ENCODE measurements at regions not wholly inside any gene's neighbourhood (a gene's known extent, or its start where the extent isn't known, plus 50 kb on each side); places are given as distances from the start of the nearest gene placed in this dataset.

DNA sequence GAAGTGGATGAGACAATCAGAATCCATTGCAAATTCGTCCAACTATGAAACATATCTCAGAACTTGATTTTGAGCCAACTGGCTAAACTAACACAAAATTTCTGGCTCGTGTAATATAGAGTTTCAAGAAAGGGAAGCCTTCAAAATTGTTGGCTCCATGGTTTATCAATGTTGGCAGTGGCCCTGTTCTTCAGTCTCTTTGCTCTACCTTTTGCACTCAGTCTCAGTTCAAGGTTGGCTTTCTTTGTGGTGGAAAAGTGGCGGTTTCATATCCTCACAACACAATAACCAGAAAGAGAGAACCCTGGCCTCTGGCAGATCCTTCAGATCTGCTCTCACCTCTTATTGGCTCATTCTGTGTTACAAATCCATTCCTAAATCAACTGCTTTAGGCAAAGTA, 473.8 kb upstream of the API5 start:
- TF ChIP-seq, protein P1, sequence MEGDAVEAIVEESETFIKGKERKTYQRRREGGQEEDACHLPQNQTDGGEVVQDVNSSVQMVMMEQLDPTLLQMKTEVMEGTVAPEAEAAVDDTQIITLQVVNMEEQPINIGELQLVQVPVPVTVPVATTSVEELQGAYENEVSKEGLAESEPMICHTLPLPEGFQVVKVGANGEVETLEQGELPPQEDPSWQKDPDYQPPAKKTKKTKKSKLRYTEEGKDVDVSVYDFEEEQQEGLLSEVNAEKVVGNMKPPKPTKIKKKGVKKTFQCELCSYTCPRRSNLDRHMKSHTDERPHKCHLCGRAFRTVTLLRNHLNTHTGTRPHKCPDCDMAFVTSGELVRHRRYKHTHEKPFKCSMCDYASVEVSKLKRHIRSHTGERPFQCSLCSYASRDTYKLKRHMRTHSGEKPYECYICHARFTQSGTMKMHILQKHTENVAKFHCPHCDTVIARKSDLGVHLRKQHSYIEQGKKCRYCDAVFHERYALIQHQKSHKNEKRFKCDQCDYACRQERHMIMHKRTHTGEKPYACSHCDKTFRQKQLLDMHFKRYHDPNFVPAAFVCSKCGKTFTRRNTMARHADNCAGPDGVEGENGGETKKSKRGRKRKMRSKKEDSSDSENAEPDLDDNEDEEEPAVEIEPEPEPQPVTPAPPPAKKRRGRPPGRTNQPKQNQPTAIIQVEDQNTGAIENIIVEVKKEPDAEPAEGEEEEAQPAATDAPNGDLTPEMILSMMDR (IDR thresholded peaks at IDR 0.05 in 4 of 5, conservative IDR thresholded peaks at IDR 0.05 in 1 of 5) = no peak
- no peak for TF ChIP-seq POLR2A (IDR thresholded peaks at IDR 0.05)
